Epithelial cell of prostate (primary cell): ENCODE measurements at regions not wholly inside any gene's neighbourhood (a gene's known extent, or its start where the extent isn't known, plus 50 kb on each side); places are given as distances from the start of the nearest gene placed in this dataset.
A peak's percentile ranks its signal among the peaks of the same experiment; 100 is the strongest.

Source experiments
- DNase-seq: peaks from one replicate; pipeline ENCODE4 v3.0.0-alpha.2; 2011; ENCODE audit warnings: low read depth, low spot score
- H3K27ac ChIP-seq: fragments of 450-650 bp; 2 replicates; pipeline ENCODE4 v1.5.1; 2017; ENCODE audit warnings: mild to moderate bottlenecking

DNA sequence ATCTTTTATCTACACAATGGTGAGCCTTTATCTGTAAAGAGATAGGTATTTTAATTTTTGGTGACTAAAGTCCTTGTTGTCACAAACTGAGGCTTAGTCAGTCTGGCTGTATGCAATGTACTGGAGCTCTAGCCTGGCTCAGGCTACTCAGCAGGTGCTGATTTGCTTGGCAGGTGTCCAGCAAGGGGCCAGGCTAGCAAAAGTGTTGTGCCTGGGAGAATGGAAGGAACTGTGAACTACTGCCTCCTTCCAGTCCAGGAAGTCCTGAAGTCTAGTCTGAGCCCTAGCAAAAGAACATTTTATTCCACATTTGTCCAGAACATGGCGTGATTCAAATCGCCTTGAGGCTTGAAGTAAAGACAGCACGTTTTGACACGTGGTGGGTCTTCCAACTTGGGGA is 260.5 kb downstream of the CCDC85A start:
- DNase-seq = no peak

DNA sequence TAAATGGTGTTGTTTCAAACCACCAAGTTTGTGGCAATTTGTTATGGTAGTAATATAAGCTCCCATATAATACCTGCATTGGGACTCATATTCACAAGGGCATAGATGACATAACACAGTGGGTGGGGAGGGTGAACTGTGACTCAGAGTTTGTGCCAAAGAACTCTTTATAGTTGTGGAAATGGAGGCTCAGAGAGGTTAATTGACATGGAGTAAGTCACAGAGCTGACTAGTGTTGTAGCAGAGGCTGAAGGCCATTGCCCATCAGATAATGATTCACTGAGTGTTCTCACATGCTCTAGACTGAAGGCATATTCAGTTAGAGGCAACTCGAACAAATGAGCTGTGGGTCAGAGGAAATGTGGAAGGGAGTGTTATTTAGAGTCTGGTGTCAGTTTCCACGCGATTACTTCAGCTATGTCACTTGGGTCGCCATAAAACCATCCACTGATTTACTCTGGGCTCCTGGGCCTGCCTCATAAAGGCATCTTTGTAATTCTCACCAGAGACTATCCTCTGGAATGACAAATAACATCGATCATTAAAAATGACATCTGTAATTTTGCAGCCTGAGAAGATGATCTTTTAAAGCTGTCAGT is 264.7 kb downstream of the CCDC85A start:
- DNase-seq = peak; percentile 34
- peak overlapping the region; percentile 96 for H3K27ac ChIP-seq

More for the DNA sequence above, 260.5 kb downstream of the CCDC85A start:
- H3K27ac ChIP-seq = no peak overlapping the region

DNA sequence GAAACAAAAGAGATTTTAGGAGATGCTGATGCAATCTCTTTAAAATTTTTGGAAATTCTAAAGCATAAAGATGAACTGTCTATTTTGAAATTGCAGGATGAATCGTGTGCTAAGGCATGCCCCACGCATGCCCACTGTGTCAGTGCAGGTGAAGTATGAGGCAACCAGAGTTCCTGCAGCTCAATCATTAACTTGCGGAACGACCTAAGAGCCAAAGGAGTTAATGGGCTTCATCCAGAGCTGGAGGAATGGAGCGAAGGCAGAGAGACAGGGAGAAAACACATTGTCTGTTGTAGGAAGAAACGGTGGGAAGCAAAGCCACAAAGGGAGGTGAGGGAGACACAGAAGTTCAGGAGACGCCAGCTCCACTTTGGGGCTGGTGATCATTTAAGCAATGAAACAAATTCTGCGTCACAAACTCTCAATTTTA is 265.2 kb downstream of the CCDC85A start:
- peak overlapping the region; percentile 96 for H3K27ac ChIP-seq
- DNase-seq = peak; percentile 72

DNA sequence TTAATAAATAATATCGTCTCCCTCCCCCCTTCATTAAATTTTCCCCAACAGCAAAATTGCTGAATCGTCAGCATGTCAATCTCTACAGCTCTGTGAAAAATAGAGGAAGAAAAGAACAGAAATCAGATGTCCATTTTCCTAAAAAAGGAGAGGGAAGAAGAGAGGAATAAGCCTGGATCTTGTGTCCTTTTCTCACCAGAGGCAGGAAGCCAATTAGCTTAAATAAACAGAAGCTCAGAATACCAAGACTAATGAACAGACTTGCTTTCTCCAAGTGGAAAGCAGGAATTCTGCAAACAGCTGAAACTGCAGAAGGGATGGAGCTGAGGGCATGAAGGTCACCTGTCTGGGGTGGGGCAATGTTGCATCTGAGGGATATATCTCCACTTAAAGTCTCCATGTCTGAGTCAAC is 265.7 kb downstream of the CCDC85A start:
- no peak for DNase-seq
- peak overlapping the region; percentile 96 for H3K27ac ChIP-seq

DNA sequence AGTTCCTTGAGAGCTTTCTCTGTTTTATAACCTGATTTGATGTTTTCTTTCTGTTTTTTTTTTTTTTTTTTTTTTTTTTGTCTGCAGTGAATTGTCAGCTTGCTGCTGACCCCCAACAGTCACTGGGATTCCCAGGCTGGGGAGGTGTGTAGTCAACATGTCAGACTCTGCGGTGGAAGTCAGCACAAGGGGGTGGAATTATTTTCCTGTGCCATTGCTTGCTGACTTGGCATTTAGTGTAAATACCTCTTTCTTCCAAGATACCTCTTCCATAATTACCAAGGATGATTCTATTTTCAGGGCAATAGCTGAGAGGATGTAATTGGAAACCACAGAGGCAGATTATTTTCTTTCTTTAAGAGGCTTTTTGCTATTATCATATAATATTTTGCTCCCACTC is 266.3 kb downstream of the CCDC85A start:
- no peak for DNase-seq
- peak overlapping the region; percentile 96 for H3K27ac ChIP-seq

DNA sequence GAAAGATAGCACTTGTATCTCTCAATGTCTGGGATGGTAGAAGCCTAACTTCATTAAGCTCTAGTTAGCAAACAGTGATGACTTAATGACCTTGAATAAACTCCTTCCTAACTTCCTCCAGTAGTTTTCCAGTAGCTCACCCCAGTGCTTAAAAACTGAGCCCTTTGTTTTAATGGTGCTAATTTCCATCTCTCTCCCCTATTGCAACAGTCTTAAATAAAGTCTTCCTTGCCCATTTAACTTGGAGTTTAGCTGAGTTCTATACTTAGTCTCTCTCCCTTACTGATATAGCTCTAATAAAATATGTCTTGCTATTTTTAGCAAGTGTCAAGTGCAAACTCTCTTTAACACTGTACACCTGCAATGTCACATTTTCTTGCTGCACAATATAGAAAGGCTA is 267.0 kb downstream of the CCDC85A start:
- no peak for DNase-seq
- H3K27ac ChIP-seq = no peak overlapping the region

DNA sequence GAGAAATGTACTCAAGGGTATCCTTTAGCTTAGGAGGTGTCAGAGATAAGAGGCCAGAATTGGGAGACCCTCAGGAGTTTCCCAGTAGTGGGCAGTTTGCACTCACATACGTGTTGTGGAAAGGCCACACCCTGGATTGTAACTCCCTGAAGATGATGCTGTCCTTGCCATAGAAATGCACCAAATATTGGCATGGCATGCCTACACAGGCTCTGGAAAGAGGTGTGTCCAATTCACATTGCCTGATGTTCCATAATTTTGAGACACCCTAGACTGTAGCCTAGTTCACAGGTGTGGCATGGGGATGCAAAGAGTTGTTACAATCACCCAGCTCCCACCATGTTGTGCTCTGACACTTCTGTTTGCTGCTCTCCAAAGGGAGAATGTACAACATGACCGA is 271.9 kb downstream of the CCDC85A start:
- DNase-seq = no peak
- no peak overlapping the region for H3K27ac ChIP-seq

- no peak overlapping the region for H3K27ac ChIP-seq
- no peak for DNase-seq
Measured at GRCh38 chr2:56456791-56457190, 273.0 kb downstream of the CCDC85A start.

GRCh38 chr2:56460508-56460907 is 276.7 kb downstream of the CCDC85A start:
- DNase-seq = no peak
- H3K27ac ChIP-seq = no peak overlapping the region

DNA sequence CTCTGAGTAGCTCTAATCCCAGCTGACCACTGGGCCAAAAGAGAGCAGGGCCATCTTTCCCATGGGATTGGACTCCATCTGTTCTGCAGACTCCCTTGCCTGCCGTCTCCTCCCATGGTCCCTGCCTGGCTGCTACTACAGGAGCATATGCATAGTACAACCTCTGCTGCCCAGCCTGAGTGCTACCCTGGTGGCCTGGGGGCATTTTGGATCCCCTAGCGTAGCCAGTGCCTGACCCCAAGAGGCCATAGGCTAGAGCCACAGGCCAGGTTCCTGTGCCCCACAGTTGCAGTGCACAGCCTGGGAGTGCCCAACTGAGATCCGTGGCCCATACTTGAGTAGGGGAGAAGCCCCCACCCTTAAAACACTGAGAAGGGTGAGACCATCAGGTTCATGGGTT is 280.3 kb downstream of the CCDC85A start:
- peak overlapping the region; percentile 3 for H3K27ac ChIP-seq
- DNase-seq = no peak

DNA sequence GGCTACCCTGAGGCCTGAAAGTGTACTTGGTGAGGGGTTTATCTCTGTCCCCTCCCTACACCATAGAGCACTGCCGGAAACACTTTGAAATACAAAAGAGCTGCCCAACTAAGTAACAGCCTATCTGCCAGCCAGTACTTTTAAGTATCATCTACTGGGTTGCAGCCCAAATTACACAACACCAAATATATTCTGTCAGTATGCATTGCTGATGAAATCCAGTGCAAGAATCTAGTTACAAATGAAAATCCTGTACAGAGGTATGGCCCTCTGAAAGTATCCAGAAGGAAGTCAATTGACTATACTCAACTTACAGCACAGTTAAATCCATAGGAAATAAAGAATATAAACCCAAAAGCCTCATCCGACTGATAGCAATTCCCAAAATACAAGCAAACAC is 280.8 kb downstream of the CCDC85A start:
- peak overlapping the region; percentile 3 for H3K27ac ChIP-seq
- no peak for DNase-seq

GRCh38 chr2:56465491-56465890 is 281.7 kb downstream of the CCDC85A start:
- no peak for DNase-seq
- H3K27ac ChIP-seq = no peak overlapping the region

DNA sequence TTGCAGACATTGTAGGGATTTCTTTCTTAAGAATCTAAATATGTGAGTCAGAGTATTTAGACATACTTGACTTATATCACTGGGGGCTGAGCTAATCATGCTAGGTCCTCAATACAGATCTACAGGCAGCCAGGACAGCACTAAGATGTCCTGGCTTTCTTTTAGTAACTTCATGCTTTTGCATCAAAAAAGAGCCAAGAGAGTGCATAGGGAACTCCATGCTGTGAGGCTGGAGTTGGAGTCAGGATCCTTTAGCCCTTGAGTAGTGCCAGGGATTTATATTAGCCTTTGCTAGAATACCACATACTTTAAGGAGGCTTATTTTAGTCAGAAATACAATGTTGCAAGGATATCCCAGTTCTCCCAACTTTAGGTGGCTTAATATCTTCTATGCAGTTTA is 289.7 kb downstream of the CCDC85A start:
- no peak for DNase-seq
- H3K27ac ChIP-seq = no peak overlapping the region

- no peak for DNase-seq
- H3K27ac ChIP-seq = no peak overlapping the region
Measured at GRCh38 chr2:56474412-56475158, 290.8 kb downstream of the CCDC85A start.

- DNase-seq = no peak
- H3K27ac ChIP-seq = no peak overlapping the region
Measured at GRCh38 chr2:56475191-56475590, 291.4 kb downstream of the CCDC85A start.

- no peak overlapping the region for H3K27ac ChIP-seq
- no peak for DNase-seq
Measured at GRCh38 chr2:56476509-56477071, 292.8 kb downstream of the CCDC85A start.

- no peak overlapping the region for H3K27ac ChIP-seq
- DNase-seq = no peak
Measured at GRCh38 chr2:56478027-56478426, 294.2 kb downstream of the CCDC85A start.

DNA sequence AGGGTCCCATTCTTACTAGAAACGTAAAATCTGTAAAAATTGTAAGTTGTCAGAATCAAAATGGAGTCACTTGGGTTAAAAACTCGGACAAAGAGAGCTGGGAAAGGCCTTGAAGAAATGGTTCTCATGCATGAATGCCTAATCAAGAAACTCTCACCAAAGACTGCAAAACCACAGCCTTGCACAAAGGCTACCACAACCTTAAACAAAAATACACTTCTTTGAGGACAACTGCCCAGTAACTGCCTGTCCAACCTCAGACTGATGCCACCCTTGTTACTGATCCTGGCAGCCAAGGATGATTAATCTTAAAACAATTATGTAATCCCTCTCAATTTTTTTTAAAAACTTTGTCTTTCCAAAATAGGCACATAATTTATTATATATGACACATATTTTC is 299.3 kb downstream of the CCDC85A start:
- no peak for DNase-seq
- H3K27ac ChIP-seq = no peak overlapping the region

GRCh38 chr2:56484906-56485305 is 301.1 kb downstream of the CCDC85A start:
- DNase-seq = no peak
- no peak overlapping the region for H3K27ac ChIP-seq

DNA sequence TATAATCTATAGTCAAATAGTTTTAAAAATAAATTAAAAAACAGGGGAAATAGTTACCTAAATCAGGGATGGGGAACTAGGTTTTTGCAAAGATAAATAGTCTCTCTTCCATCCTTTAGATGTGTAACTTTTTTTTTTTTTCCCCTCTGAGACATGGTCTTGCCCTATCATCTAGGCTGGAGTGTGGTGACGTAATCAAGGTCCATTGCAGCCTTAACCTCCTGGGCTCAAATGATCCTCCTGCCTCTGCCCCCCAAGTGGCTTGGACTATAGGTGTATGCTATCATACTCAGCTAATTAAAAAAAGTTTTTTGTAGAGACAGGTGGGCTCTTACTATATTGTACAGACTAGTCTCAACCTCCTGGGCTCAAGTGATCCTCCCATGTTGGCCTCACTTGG is 316.5 kb downstream of the CCDC85A start:
- no peak for DNase-seq
- H3K27ac ChIP-seq = no peak overlapping the region

DNA sequence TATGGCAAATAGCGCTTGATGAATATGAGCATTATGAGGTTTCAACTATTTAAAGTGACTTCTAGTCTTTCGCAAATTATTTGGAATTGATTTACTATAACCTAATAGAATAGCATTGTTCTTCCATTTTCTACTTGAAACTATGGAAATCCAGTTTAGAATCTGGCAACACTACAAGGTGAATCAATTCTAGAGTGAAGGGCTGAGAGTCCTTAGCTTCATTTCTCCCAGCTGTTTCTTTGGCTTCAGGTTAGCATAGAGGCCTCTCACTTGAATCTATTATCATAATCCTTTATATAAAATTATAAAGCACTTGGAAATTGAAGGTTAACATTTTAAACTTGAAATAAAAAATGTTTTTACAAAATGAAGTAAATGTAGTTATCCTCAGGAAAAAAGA is 318.8 kb downstream of the CCDC85A start:
- DNase-seq = no peak
- no peak overlapping the region for H3K27ac ChIP-seq

DNA sequence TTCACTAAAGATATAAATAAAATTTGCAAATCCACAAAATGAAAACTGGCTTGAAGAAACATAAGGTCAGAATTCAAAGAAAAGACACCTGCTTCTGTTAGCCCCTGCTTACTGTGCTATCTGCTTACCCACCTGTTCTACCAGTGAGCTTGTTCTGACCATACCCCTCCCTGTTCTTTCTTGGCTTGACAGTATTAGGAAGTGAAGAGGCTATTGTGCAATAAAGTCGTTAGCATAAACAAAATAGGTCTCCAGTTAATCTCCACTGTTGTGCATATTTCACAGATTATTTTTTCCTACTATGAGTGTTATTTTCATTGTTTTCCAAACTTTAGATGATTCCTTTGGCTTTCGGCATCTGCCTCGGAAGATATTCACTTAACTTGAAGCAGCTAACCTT is 322.1 kb downstream of the CCDC85A start:
- no peak overlapping the region for H3K27ac ChIP-seq
- DNase-seq = no peak
